GM23338 (cell line): ENCODE measurements at regions not wholly inside any gene's neighbourhood (a gene's known extent, or its start where the extent isn't known, plus 50 kb on each side); places are given as distances from the start of the nearest gene placed in this dataset.

Experiments used
- ATAC-seq: fragments of 200-7000 bp; cut with Tn5 transposase; 3 replicates; pipeline ENCODE4 v1.9.1; 2020
- DNase-seq: peaks from one replicate; pipeline ENCODE4 v3.0.0-alpha.2; 2015; ENCODE audit warnings: low spot score
- H2AFZ ChIP-seq: fragments of 200-600 bp; sonication (generic); 2 replicates; pipeline ENCODE4 v1.8.0; 2016; ENCODE audit warnings: antibody characterized with exemption, mild to moderate bottlenecking, moderate library complexity
- H3F3A ChIP-seq: fragments of 200-600 bp; sonication (generic); replicated peaks from 2 replicates; pipeline ENCODE4 v1.8.0; 2017; ENCODE audit warnings: antibody characterized with exemption, mixed run types, low read depth
- H3K27ac ChIP-seq: fragments of 200-600 bp; sonication (generic); 2 replicates; pipeline ENCODE4 v1.6.1; 2016; ENCODE audit warnings: low read depth
- H3K27me3 ChIP-seq: fragments of 200-600 bp; sonication (generic); 2 replicates; pipeline ENCODE4 v1.8.0; 2016; ENCODE audit warnings: mild to moderate bottlenecking, mixed run types, moderate library complexity; ENCODE audit not compliant: insufficient read depth
- H3K36me3 ChIP-seq: fragments of 200-600 bp; sonication (generic); 2 replicates; pipeline ENCODE4 v1.8.0; 2016; ENCODE audit warnings: mild to moderate bottlenecking; ENCODE audit not compliant: insufficient read depth
- H3K4me1 ChIP-seq: fragments of 200-600 bp; sonication (generic); 2 replicates; pipeline ENCODE4 v1.8.0; 2016; ENCODE audit warnings: mild to moderate bottlenecking, moderate library complexity; ENCODE audit not compliant: insufficient read depth
- H3K4me2 ChIP-seq: fragments of 200-600 bp; sonication (generic); 2 replicates; pipeline ENCODE4 v1.7.1; 2017; ENCODE audit warnings: mixed run types
- H3K4me3 ChIP-seq: fragments of 200-600 bp; sonication (generic); 2 replicates; pipeline ENCODE4 v1.6.1; 2016; ENCODE audit warnings: mixed run types
- H3K79me2 ChIP-seq: fragments of 200-600 bp; sonication (generic); replicated peaks from 2 replicates; pipeline ENCODE4 v1.8.0; 2017; ENCODE audit warnings: mild to moderate bottlenecking; ENCODE audit not compliant: insufficient read depth
- H3K9me2 ChIP-seq: fragments of 200-600 bp; sonication (generic); 2 replicates; pipeline ENCODE4 v1.8.0; 2017; ENCODE audit not compliant: insufficient read depth
- H4K20me1 ChIP-seq: fragments of 200-600 bp; sonication (generic); replicated peaks from 2 replicates; pipeline ENCODE4 v1.8.0; 2017; ENCODE audit warnings: mild to moderate bottlenecking; ENCODE audit not compliant: insufficient read depth
- H3K27ac Mint-ChIP-seq: 2 replicates; pipeline ENCODE4 v1.8.0; 2020; ENCODE audit warnings: inconsistent platforms, mild to moderate bottlenecking, moderate library complexity, mixed read lengths
- H3K27me3 Mint-ChIP-seq: 3 replicates; pipeline ENCODE4 v1.8.0; 2022; ENCODE audit warnings: low read depth, mild to moderate bottlenecking, moderate library complexity, mixed read lengths, inconsistent platforms; ENCODE audit not compliant: insufficient read depth, poor library complexity
- H3K36me3 Mint-ChIP-seq: 3 replicates; pipeline ENCODE4 v1.8.0; 2021; ENCODE audit warnings: low read depth, mild to moderate bottlenecking, inconsistent platforms, moderate library complexity, mixed read lengths
- H3K4me1 Mint-ChIP-seq: 3 replicates; pipeline ENCODE4 v1.8.0; 2020; ENCODE audit warnings: mild to moderate bottlenecking, inconsistent platforms, mixed read lengths
- H3K4me3 Mint-ChIP-seq: 3 replicates; pipeline ENCODE4 v1.8.0; 2021; ENCODE audit warnings: moderate library complexity, mild to moderate bottlenecking, inconsistent platforms, mixed read lengths
- H3K9me3 Mint-ChIP-seq: 3 replicates; pipeline ENCODE4 v1.8.0; 2020; ENCODE audit warnings: moderate library complexity, mild to moderate bottlenecking, inconsistent platforms, mixed read lengths
- CREB1 ChIP-seq: fragments of 250-450 bp; sonication (Bioruptor Pico); IDR thresholded peaks from 2 replicates; pipeline ENCODE4 v1.5.0; 2020; ENCODE audit warnings: low read depth, mild to moderate bottlenecking, moderate library complexity
- ETS1 ChIP-seq: IDR thresholded peaks from 2 replicates; pipeline ENCODE4 v1.6.1; 2016; ENCODE audit warnings: antibody characterized with exemption
- EZH2 ChIP-seq: fragments of 200-600 bp; sonication (generic); IDR thresholded peaks from one replicate; pipeline ENCODE4 v1.8.0; 2017; ENCODE audit warnings: antibody characterized with exemption, mild to moderate bottlenecking, low read depth; ENCODE audit not compliant: unreplicated experiment
- EZH2phosphoT487 ChIP-seq: fragments of 200-600 bp; sonication (generic); IDR thresholded peaks from one replicate; pipeline ENCODE4 v1.8.1; 2018; ENCODE audit warnings: antibody characterized with exemption; ENCODE audit not compliant: unreplicated experiment
- JUNB ChIP-seq: IDR thresholded peaks from one replicate; pipeline ENCODE4 v1.6.1; 2016; ENCODE audit warnings: antibody characterized with exemption; ENCODE audit not compliant: unreplicated experiment
- NANOG ChIP-seq: IDR thresholded peaks from 2 replicates; pipeline ENCODE4 v1.6.1; 2016; ENCODE audit warnings: antibody characterized with exemption, borderline replicate concordance
- POLR2AphosphoS5 ChIP-seq: IDR thresholded peaks from 2 replicates; pipeline ENCODE4 v1.6.1; 2016; ENCODE audit warnings: antibody characterized with exemption, low read depth
- STAT1 ChIP-seq: IDR thresholded peaks from one replicate; pipeline ENCODE4 v1.6.1; 2016; ENCODE audit warnings: antibody characterized with exemption; ENCODE audit not compliant: unreplicated experiment
- ZNF114 ChIP-seq: fragments of 250-450 bp; sonication (Bioruptor Pico); IDR thresholded peaks from 2 replicates; pipeline ENCODE4 v1.5.0; 2020; ENCODE audit warnings: mild to moderate bottlenecking, moderate library complexity
- ZNF331 ChIP-seq: fragments of 250-450 bp; sonication (Bioruptor Pico); IDR thresholded peaks from 2 replicates; pipeline ENCODE4 v1.5.0; 2020; ENCODE audit warnings: low read depth, mild to moderate bottlenecking, moderate library complexity
- ZNF462 ChIP-seq: fragments of 250-450 bp; sonication (Bioruptor Pico); IDR thresholded peaks from 2 replicates; pipeline ENCODE4 v1.5.0; 2020; ENCODE audit warnings: mild to moderate bottlenecking, moderate library complexity
- TF ChIP-seq, protein P1 (sequence below): IDR thresholded peaks from one replicate; pipeline ENCODE4 v1.6.1; 2018; ENCODE audit warnings: antibody characterized with exemption; ENCODE audit not compliant: unreplicated experiment
- TF ChIP-seq, protein P2 (sequence below), 2 experiments: fragments of 200-600 bp in 1 of 2; sonication (generic) in 1 of 2; conservative IDR thresholded peaks; 2 replicates each; pipeline versions ENCODE4 v1.5.1 to v1.6.1; 2016 to 2017; ENCODE audit warnings: antibody characterized with exemption in 2 of 2, low read depth in 2 of 2, mild to moderate bottlenecking in 2 of 2, moderate library complexity in 1 of 2

GRCh38 chr10:33774857-33775256, 440.4 kb upstream of the NRP1 start:
- no peak overlapping the region for H3K4me3 Mint-ChIP-seq
- peaks cover 27% of the 10 kb centered on the region for H3K9me2 ChIP-seq
- peaks cover 26% of the 10 kb centered on the region for H3K4me1 ChIP-seq
- H3K36me3 Mint-ChIP-seq, result no peaks in the 10 kb centered on the region; the same call in 2 of the 3 replicates
- H3K27ac ChIP-seq, result no peak overlapping the region
- H3K27ac Mint-ChIP-seq, result no peak overlapping the region
- no peak for ATAC-seq
- no peaks in the 10 kb centered on the region for H4K20me1 ChIP-seq
- H3K27me3 ChIP-seq, result no peaks in the 10 kb centered on the region
- H3K36me3 ChIP-seq, result no peaks in the 10 kb centered on the region
- no peak overlapping the region for H2AFZ ChIP-seq
- no peaks in the 10 kb centered on the region for H3K9me3 Mint-ChIP-seq
- peaks cover 3% of the 10 kb centered on the region for H3K27me3 Mint-ChIP-seq
- no peak overlapping the region for H3K4me3 ChIP-seq
- no peak overlapping the region for H3K4me2 ChIP-seq
- TF ChIP-seq JUNB, result no peak
- no peak for TF ChIP-seq ZNF114
- TF ChIP-seq ZNF462, result no peak
- TF ChIP-seq ZNF331, result no peak
- TF ChIP-seq NANOG, result no peak
- TF ChIP-seq, protein P1, sequence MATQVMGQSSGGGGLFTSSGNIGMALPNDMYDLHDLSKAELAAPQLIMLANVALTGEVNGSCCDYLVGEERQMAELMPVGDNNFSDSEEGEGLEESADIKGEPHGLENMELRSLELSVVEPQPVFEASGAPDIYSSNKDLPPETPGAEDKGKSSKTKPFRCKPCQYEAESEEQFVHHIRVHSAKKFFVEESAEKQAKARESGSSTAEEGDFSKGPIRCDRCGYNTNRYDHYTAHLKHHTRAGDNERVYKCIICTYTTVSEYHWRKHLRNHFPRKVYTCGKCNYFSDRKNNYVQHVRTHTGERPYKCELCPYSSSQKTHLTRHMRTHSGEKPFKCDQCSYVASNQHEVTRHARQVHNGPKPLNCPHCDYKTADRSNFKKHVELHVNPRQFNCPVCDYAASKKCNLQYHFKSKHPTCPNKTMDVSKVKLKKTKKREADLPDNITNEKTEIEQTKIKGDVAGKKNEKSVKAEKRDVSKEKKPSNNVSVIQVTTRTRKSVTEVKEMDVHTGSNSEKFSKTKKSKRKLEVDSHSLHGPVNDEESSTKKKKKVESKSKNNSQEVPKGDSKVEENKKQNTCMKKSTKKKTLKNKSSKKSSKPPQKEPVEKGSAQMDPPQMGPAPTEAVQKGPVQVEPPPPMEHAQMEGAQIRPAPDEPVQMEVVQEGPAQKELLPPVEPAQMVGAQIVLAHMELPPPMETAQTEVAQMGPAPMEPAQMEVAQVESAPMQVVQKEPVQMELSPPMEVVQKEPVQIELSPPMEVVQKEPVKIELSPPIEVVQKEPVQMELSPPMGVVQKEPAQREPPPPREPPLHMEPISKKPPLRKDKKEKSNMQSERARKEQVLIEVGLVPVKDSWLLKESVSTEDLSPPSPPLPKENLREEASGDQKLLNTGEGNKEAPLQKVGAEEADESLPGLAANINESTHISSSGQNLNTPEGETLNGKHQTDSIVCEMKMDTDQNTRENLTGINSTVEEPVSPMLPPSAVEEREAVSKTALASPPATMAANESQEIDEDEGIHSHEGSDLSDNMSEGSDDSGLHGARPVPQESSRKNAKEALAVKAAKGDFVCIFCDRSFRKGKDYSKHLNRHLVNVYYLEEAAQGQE, result no peak
- no peak for TF ChIP-seq POLR2AphosphoS5
- no peak for TF ChIP-seq STAT1
- TF ChIP-seq EZH2, result no peak
- TF ChIP-seq EZH2phosphoT487, result no peak
- no peak for TF ChIP-seq ETS1
- TF ChIP-seq, protein P2, sequence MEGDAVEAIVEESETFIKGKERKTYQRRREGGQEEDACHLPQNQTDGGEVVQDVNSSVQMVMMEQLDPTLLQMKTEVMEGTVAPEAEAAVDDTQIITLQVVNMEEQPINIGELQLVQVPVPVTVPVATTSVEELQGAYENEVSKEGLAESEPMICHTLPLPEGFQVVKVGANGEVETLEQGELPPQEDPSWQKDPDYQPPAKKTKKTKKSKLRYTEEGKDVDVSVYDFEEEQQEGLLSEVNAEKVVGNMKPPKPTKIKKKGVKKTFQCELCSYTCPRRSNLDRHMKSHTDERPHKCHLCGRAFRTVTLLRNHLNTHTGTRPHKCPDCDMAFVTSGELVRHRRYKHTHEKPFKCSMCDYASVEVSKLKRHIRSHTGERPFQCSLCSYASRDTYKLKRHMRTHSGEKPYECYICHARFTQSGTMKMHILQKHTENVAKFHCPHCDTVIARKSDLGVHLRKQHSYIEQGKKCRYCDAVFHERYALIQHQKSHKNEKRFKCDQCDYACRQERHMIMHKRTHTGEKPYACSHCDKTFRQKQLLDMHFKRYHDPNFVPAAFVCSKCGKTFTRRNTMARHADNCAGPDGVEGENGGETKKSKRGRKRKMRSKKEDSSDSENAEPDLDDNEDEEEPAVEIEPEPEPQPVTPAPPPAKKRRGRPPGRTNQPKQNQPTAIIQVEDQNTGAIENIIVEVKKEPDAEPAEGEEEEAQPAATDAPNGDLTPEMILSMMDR (conservative IDR thresholded peaks at IDR 0.05; ENCODE audit: low read depth in 2 of 2), result no peak
- TF ChIP-seq CREB1 (CRISPR knock-in tag), result no peak
- no peaks in the 10 kb centered on the region for H3K79me2 ChIP-seq
- H3K4me1 Mint-ChIP-seq, result peaks cover 26% of the 10 kb centered on the region
- DNase-seq, result no peak
- peaks cover 15% of the 10 kb centered on the region; the same call in 1 of the 2 replicates for H3F3A ChIP-seq
